ENCODE measurements at regions not wholly inside any gene's neighbourhood (a gene's known extent, or its start where the extent isn't known, plus 50 kb on each side); places are given as distances from the start of the nearest gene placed in this dataset.

DNA sequence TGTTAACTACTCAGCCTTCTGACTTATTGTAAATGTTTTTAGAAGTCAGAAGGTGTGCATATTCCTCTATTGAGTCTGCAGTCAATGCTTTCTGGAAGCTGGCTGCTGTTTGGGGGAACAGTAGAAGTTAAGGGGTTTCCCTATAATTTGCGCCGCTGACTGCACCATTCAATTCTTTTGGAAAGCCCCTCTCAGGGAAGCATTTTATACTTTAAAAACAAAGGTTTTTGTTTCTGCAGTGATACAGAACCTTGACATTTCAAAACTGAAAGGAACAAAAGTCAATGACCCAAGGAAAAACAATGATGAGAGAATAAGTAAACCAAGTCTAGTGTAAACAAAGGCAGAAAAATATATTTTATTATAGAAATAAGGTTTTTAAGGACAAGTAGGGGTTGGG is 120.8 kb upstream of the TNFAIP3 start:
- no peak for TF ChIP-seq POLR2AphosphoS5 (IDR thresholded peaks at IDR 0.05; ENCODE audit: low read depth, low read length)
- TF ChIP-seq TAF1 (IDR thresholded peaks at IDR 0.05; ENCODE audit: borderline replicate concordance, low read depth, low read length): no peak
- no peak for TF ChIP-seq POLR2A (IDR thresholded peaks at IDR 0.05; ENCODE audit: low read depth, low read length)
